DND-41 (cell line): ENCODE measurements at regions not wholly inside any gene's neighbourhood (a gene's known extent, or its start where the extent isn't known, plus 50 kb on each side); places are given as distances from the start of the nearest gene placed in this dataset.

Experiments
- ATAC-seq: fragments of 200-7000 bp; cut with Tn5 transposase; 3 replicates; pipeline ENCODE4 v1.9.1; 2021; ENCODE audit warnings: low read depth; ENCODE audit not compliant: insufficient read depth
- DNase-seq: peaks from one replicate; pipeline ENCODE4 v3.0.0-alpha.2; 2020
- H2AFZ ChIP-seq: 2 replicates; pipeline ENCODE4 v1.6.0; 2012; ENCODE audit warnings: low read depth, low read length
- H3K27ac ChIP-seq: 2 replicates; pipeline ENCODE4 v1.5.1; 2012; ENCODE audit warnings: low read length, inconsistent platforms
- H3K27me3 ChIP-seq: fragments of 200-600 bp; sonication (generic); 2 replicates; pipeline ENCODE4 v1.6.0; 2012; ENCODE audit warnings: low read length, mild to moderate bottlenecking, inconsistent platforms; ENCODE audit not compliant: insufficient read depth, poor library complexity
- H3K36me3 ChIP-seq: 2 replicates; pipeline ENCODE4 v1.5.1; 2012; ENCODE audit warnings: low read length, inconsistent platforms; ENCODE audit not compliant: insufficient read depth
- H3K4me1 ChIP-seq: 2 replicates; pipeline ENCODE4 v1.5.1; 2012; ENCODE audit warnings: mild to moderate bottlenecking, low read length; ENCODE audit not compliant: insufficient read depth
- H3K4me2 ChIP-seq: 2 replicates; pipeline ENCODE4 v1.6.0; 2012; ENCODE audit warnings: mild to moderate bottlenecking, moderate library complexity, low read length, inconsistent platforms; ENCODE audit not compliant: insufficient read depth
- H3K4me3 ChIP-seq, 2 experiments: fragments of 200-600 bp in 1 of 2; shearing (Covaris generic) in 1 of 2; 2 replicates each; pipeline ENCODE4 v1.5.1; 2012 to 2016; ENCODE audit warnings: inconsistent platforms in 2 of 2, low read length in 2 of 2, mild to moderate bottlenecking in 2 of 2, low read depth in 1 of 2, moderate library complexity in 1 of 2
- H3K79me2 ChIP-seq: 2 replicates; pipeline ENCODE4 v1.6.0; 2012; ENCODE audit warnings: low read length, inconsistent platforms; ENCODE audit not compliant: insufficient read depth
- H3K9ac ChIP-seq: 2 replicates; pipeline ENCODE4 v1.6.0; 2012; ENCODE audit warnings: low read depth, mild to moderate bottlenecking, inconsistent platforms, low read length, moderate library complexity
- H3K9me3 ChIP-seq: 2 replicates; pipeline ENCODE4 v1.5.1; 2012; ENCODE audit warnings: low read length, moderate library complexity, mild to moderate bottlenecking, inconsistent platforms; ENCODE audit not compliant: insufficient read depth, severe bottlenecking
- H4K20me1 ChIP-seq: 2 replicates; pipeline ENCODE4 v1.6.0; 2012; ENCODE audit warnings: low read length; ENCODE audit not compliant: insufficient read depth
- EZH2 ChIP-seq: IDR thresholded peaks from 3 replicates; pipeline ENCODE4 v1.6.1; 2012; ENCODE audit warnings: borderline replicate concordance, low read depth, mild to moderate bottlenecking, moderate library complexity, low read length, inconsistent platforms; ENCODE audit not compliant: severe bottlenecking
- TF ChIP-seq, protein P1 (sequence below): IDR thresholded peaks from 2 replicates; pipeline ENCODE4 v1.5.1; 2012; ENCODE audit warnings: borderline replicate concordance, low read length, moderate library complexity, mild to moderate bottlenecking; ENCODE audit not compliant: poor library complexity, severe bottlenecking; ENCODE audit errors: extremely low read depth

- no peak overlapping the region for H3K27ac ChIP-seq
- H3K79me2 ChIP-seq: no peaks in the 10 kb centered on the region
- H4K20me1 ChIP-seq: no peaks in the 10 kb centered on the region
- H3K4me3 ChIP-seq: no peak overlapping the region
- H3K9ac ChIP-seq: no peak overlapping the region
- no peaks in the 10 kb centered on the region for H3K36me3 ChIP-seq
- H3K27me3 ChIP-seq: no peaks in the 10 kb centered on the region
- DNase-seq: no peak
- no peak for ATAC-seq
- H2AFZ ChIP-seq: no peak overlapping the region
- H3K4me1 ChIP-seq: no peaks in the 10 kb centered on the region
- TF ChIP-seq, protein P1, sequence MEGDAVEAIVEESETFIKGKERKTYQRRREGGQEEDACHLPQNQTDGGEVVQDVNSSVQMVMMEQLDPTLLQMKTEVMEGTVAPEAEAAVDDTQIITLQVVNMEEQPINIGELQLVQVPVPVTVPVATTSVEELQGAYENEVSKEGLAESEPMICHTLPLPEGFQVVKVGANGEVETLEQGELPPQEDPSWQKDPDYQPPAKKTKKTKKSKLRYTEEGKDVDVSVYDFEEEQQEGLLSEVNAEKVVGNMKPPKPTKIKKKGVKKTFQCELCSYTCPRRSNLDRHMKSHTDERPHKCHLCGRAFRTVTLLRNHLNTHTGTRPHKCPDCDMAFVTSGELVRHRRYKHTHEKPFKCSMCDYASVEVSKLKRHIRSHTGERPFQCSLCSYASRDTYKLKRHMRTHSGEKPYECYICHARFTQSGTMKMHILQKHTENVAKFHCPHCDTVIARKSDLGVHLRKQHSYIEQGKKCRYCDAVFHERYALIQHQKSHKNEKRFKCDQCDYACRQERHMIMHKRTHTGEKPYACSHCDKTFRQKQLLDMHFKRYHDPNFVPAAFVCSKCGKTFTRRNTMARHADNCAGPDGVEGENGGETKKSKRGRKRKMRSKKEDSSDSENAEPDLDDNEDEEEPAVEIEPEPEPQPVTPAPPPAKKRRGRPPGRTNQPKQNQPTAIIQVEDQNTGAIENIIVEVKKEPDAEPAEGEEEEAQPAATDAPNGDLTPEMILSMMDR: no peak
- no peak for TF ChIP-seq EZH2
- no peak overlapping the region for H3K4me2 ChIP-seq
- no peaks in the 10 kb centered on the region for H3K9me3 ChIP-seq
These were observed 358.2 kb upstream of the UBE2E3 start for GRCh38 chr2:180621941-180622918.

GRCh38 chr2:180621366-180621765 is 359.0 kb upstream of the UBE2E3 start:
- TF ChIP-seq, protein P1: no peak
- TF ChIP-seq EZH2: no peak

DNA sequence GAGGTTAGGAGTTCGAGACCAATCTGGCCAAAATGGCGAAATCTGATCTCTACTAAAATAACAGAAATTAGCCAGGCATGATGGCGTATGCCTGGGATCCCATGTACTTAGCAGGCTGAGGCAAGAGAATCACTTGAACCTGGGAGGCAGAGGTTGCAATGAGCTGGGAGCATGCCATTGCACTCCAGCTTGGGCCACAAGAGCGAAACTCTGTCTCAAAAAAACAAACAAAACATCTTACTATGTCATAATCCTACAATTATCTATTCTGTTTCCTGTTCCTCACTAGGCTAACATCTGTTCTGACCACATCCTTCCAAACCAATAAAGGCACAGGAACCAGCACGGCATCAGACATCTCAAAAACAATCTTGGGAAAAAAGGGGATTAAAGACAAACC is 361.8 kb upstream of the UBE2E3 start:
- H3K4me3 ChIP-seq: no peak overlapping the region
- no peak overlapping the region for H3K4me2 ChIP-seq
- TF ChIP-seq, protein P1: no peak
- TF ChIP-seq EZH2: no peak
- H3K27me3 ChIP-seq: no peaks in the 10 kb centered on the region
- H3K79me2 ChIP-seq: no peaks in the 10 kb centered on the region
- H3K27ac ChIP-seq: no peak overlapping the region
- no peaks in the 10 kb centered on the region for H3K9me3 ChIP-seq
- DNase-seq (no peak), ATAC-seq (no peak)
- H3K4me1 ChIP-seq: no peaks in the 10 kb centered on the region
- no peak overlapping the region for H2AFZ ChIP-seq
- no peaks in the 10 kb centered on the region for H3K36me3 ChIP-seq
- H3K9ac ChIP-seq: no peak overlapping the region
- no peaks in the 10 kb centered on the region for H4K20me1 ChIP-seq

More at GRCh38 chr2:180621366-180621765, 359.0 kb upstream of the UBE2E3 start:
- no peak overlapping the region for H3K27ac ChIP-seq
- no peak overlapping the region for H2AFZ ChIP-seq
- no peaks in the 10 kb centered on the region for H4K20me1 ChIP-seq
- H3K27me3 ChIP-seq: no peaks in the 10 kb centered on the region
- H3K4me1 ChIP-seq: no peaks in the 10 kb centered on the region
- no peaks in the 10 kb centered on the region for H3K9me3 ChIP-seq
- DNase-seq (no peak), ATAC-seq (no peak)
- H3K4me3 ChIP-seq: no peak overlapping the region
- H3K79me2 ChIP-seq: no peaks in the 10 kb centered on the region
- no peak overlapping the region for H3K9ac ChIP-seq
- H3K4me2 ChIP-seq: no peak overlapping the region
- no peaks in the 10 kb centered on the region for H3K36me3 ChIP-seq
